ENCODE measurements at regions not wholly inside any gene's neighbourhood (a gene's known extent, or its start where the extent isn't known, plus 50 kb on each side); places are given as distances from the start of the nearest gene placed in this dataset.

- DNase-seq (ENCODE audit: low spot score) (peak; percentile 7), ATAC-seq (no peak; the same call in 2 of the 3 replicates)
- no peak overlapping the region for H3K4me3 Mint-ChIP-seq
- H3F3A ChIP-seq (replicated peaks; ENCODE audit: low read depth) = no peaks in the 10 kb centered on the region
- H3K27ac ChIP-seq (ENCODE audit: low read depth) = no peak overlapping the region
- no peaks in the 10 kb centered on the region for H3K36me3 Mint-ChIP-seq (ENCODE audit: low read depth)
- H3K4me3 ChIP-seq = no peak overlapping the region
- no peaks in the 10 kb centered on the region for H3K9me2 ChIP-seq (ENCODE audit: insufficient read depth)
- no peaks in the 10 kb centered on the region for H3K27me3 ChIP-seq (ENCODE audit: insufficient read depth)
- no peak overlapping the region for H2AFZ ChIP-seq
- peaks cover 11% of the 10 kb centered on the region for H3K27me3 Mint-ChIP-seq (ENCODE audit: insufficient read depth, low read depth, poor library complexity)
- no peaks in the 10 kb centered on the region for H3K79me2 ChIP-seq (replicated peaks; ENCODE audit: insufficient read depth)
- H3K36me3 ChIP-seq (ENCODE audit: insufficient read depth) = no peaks in the 10 kb centered on the region
- no peak overlapping the region for H3K27ac Mint-ChIP-seq
- no peak overlapping the region for H3K4me2 ChIP-seq
- H3K4me1 Mint-ChIP-seq = peaks cover 6% of the 10 kb centered on the region; the same call in 1 of the 3 replicates
- no peaks in the 10 kb centered on the region for H4K20me1 ChIP-seq (replicated peaks; ENCODE audit: insufficient read depth)
- no peaks in the 10 kb centered on the region for H3K9me3 Mint-ChIP-seq
- TF ChIP-seq STAT1 (IDR thresholded peaks at IDR 0.05; ENCODE audit: unreplicated experiment) = no peak
- TF ChIP-seq, protein P1, sequence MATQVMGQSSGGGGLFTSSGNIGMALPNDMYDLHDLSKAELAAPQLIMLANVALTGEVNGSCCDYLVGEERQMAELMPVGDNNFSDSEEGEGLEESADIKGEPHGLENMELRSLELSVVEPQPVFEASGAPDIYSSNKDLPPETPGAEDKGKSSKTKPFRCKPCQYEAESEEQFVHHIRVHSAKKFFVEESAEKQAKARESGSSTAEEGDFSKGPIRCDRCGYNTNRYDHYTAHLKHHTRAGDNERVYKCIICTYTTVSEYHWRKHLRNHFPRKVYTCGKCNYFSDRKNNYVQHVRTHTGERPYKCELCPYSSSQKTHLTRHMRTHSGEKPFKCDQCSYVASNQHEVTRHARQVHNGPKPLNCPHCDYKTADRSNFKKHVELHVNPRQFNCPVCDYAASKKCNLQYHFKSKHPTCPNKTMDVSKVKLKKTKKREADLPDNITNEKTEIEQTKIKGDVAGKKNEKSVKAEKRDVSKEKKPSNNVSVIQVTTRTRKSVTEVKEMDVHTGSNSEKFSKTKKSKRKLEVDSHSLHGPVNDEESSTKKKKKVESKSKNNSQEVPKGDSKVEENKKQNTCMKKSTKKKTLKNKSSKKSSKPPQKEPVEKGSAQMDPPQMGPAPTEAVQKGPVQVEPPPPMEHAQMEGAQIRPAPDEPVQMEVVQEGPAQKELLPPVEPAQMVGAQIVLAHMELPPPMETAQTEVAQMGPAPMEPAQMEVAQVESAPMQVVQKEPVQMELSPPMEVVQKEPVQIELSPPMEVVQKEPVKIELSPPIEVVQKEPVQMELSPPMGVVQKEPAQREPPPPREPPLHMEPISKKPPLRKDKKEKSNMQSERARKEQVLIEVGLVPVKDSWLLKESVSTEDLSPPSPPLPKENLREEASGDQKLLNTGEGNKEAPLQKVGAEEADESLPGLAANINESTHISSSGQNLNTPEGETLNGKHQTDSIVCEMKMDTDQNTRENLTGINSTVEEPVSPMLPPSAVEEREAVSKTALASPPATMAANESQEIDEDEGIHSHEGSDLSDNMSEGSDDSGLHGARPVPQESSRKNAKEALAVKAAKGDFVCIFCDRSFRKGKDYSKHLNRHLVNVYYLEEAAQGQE (IDR thresholded peaks at IDR 0.05; ENCODE audit: unreplicated experiment) = no peak
- TF ChIP-seq ZNF331 (CRISPR knock-in tag; IDR thresholded peaks at IDR 0.05; ENCODE audit: low read depth) = no peak
- no peak for TF ChIP-seq JUNB (IDR thresholded peaks at IDR 0.05; ENCODE audit: unreplicated experiment)
- TF ChIP-seq ZNF114 (CRISPR knock-in tag; IDR thresholded peaks at IDR 0.05) = no peak
- TF ChIP-seq EZH2phosphoT487 (IDR thresholded peaks at IDR 0.05; ENCODE audit: unreplicated experiment) = no peak
- no peaks in the 10 kb centered on the region for H3K4me1 ChIP-seq (ENCODE audit: insufficient read depth)
Measured at GRCh38 chr7:156167417-156167807, 355.1 kb upstream of the SHH start.

DNA sequence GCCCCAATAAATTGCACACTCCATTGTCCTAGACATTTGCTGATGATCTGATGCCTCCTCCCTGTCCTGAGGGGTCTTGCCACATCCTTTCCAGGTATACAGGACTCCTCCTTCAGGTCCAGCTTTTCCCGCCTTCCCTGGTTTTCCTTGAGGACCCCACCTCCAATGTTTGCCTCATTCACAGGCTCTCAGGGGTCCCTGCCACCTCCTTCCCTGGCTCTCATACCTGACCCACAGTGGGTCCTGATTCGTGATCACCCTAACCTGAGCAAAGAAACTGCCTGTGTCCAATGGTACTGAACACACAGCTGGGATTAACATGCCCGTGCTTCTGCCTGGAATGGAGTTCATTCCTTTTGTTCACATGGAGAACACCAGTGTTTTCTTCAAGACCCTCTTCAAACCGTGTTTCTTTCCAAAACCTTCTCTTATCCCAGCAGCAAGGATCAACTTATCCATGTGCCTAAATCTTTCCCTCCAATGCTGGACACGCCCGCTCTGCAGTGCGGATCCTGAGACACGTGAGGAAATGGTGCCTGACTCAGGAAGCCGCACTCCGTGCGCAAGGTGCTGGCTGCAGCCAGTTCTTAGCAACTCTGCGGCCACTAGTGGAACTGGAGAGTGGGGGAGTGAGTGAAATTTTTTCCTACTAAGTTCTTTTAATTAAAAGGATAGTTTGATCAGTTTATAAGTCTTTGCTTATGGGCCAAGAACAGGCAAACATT is 354.6 kb upstream of the SHH start:
- H3K27me3 Mint-ChIP-seq (ENCODE audit: insufficient read depth, low read depth, poor library complexity) = peaks cover 11% of the 10 kb centered on the region
- no peak overlapping the region for H3K4me3 ChIP-seq
- H4K20me1 ChIP-seq (replicated peaks; ENCODE audit: insufficient read depth) = no peaks in the 10 kb centered on the region
- H2AFZ ChIP-seq = no peak overlapping the region
- no peak overlapping the region for H3K4me2 ChIP-seq
- no peaks in the 10 kb centered on the region for H3K79me2 ChIP-seq (replicated peaks; ENCODE audit: insufficient read depth)
- H3F3A ChIP-seq (replicated peaks; ENCODE audit: low read depth) = no peaks in the 10 kb centered on the region
- DNase-seq (ENCODE audit: low spot score) (no peak), ATAC-seq (no peak)
- H3K4me1 Mint-ChIP-seq = peaks cover 6% of the 10 kb centered on the region; the same call in 1 of the 3 replicates
- H3K36me3 Mint-ChIP-seq (ENCODE audit: low read depth) = no peaks in the 10 kb centered on the region
- H3K4me3 Mint-ChIP-seq = no peak overlapping the region
- H3K27me3 ChIP-seq (ENCODE audit: insufficient read depth) = no peaks in the 10 kb centered on the region
- H3K9me2 ChIP-seq (ENCODE audit: insufficient read depth) = no peaks in the 10 kb centered on the region
- no peaks in the 10 kb centered on the region for H3K9me3 Mint-ChIP-seq
- no peak overlapping the region for H3K27ac Mint-ChIP-seq
- H3K27ac ChIP-seq (ENCODE audit: low read depth) = no peak overlapping the region
- H3K4me1 ChIP-seq (ENCODE audit: insufficient read depth) = no peaks in the 10 kb centered on the region
- H3K36me3 ChIP-seq (ENCODE audit: insufficient read depth) = no peaks in the 10 kb centered on the region
- TF ChIP-seq NANOG (IDR thresholded peaks at IDR 0.05; ENCODE audit: borderline replicate concordance) (no peak), EZH2 (IDR thresholded peaks at IDR 0.05; ENCODE audit: low read depth, unreplicated experiment) (no peak), ETS1 (IDR thresholded peaks at IDR 0.05) (no peak), ZNF331 (CRISPR knock-in tag; IDR thresholded peaks at IDR 0.05; ENCODE audit: low read depth) (no peak), JUNB (IDR thresholded peaks at IDR 0.05; ENCODE audit: unreplicated experiment) (no peak), STAT1 (IDR thresholded peaks at IDR 0.05; ENCODE audit: unreplicated experiment) (no peak), POLR2AphosphoS5 (IDR thresholded peaks at IDR 0.05; ENCODE audit: low read depth) (no peak)
- TF ChIP-seq, protein P2, sequence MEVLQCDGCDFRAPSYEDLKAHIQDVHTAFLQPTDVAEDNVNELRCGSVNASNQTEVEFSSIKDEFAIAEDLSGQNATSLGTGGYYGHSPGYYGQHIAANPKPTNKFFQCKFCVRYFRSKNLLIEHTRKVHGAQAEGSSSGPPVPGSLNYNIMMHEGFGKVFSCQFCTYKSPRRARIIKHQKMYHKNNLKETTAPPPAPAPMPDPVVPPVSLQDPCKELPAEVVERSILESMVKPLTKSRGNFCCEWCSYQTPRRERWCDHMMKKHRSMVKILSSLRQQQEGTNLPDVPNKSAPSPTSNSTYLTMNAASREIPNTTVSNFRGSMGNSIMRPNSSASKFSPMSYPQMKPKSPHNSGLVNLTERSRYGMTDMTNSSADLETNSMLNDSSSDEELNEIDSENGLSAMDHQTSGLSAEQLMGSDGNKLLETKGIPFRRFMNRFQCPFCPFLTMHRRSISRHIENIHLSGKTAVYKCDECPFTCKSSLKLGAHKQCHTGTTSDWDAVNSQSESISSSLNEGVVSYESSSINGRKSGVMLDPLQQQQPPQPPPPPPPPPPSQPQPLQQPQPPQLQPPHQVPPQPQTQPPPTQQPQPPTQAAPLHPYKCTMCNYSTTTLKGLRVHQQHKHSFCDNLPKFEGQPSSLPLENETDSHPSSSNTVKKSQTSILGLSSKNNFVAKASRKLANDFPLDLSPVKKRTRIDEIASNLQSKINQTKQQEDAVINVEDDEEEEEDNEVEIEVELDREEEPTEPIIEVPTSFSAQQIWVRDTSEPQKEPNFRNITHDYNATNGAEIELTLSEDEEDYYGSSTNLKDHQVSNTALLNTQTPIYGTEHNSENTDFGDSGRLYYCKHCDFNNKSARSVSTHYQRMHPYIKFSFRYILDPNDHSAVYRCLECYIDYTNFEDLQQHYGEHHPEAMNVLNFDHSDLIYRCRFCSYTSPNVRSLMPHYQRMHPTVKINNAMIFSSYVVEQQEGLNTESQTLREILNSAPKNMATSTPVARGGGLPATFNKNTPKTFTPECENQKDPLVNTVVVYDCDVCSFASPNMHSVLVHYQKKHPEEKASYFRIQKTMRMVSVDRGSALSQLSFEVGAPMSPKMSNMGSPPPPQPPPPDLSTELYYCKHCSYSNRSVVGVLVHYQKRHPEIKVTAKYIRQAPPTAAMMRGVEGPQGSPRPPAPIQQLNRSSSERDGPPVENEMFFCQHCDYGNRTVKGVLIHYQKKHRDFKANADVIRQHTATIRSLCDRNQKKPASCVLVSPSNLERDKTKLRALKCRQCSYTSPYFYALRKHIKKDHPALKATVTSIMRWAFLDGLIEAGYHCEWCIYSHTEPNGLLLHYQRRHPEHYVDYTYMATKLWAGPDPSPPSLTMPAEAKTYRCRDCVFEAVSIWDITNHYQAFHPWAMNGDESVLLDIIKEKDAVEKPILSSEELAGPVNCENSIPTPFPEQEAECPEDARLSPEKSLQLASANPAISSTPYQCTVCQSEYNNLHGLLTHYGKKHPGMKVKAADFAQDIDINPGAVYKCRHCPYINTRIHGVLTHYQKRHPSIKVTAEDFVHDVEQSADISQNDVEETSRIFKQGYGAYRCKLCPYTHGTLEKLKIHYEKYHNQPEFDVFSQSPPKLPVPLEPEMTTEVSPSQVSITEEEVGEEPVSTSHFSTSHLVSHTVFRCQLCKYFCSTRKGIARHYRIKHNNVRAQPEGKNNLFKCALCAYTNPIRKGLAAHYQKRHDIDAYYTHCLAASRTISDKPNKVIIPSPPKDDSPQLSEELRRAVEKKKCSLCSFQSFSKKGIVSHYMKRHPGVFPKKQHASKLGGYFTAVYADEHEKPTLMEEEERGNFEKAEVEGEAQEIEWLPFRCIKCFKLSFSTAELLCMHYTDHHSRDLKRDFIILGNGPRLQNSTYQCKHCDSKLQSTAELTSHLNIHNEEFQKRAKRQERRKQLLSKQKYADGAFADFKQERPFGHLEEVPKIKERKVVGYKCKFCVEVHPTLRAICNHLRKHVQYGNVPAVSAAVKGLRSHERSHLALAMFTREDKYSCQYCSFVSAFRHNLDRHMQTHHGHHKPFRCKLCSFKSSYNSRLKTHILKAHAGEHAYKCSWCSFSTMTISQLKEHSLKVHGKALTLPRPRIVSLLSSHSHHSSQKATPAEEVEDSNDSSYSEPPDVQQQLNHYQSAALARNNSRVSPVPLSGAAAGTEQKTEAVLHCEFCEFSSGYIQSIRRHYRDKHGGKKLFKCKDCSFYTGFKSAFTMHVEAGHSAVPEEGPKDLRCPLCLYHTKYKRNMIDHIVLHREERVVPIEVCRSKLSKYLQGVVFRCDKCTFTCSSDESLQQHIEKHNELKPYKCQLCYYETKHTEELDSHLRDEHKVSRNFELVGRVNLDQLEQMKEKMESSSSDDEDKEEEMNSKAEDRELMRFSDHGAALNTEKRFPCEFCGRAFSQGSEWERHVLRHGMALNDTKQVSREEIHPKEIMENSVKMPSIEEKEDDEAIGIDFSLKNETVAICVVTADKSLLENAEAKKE (CRISPR knock-in tag; IDR thresholded peaks at IDR 0.05) = no peak

Measured in GM23338 (cell line).